Neural cell (in vitro differentiated cells): ENCODE measurements at regions not wholly inside any gene's neighbourhood (a gene's known extent, or its start where the extent isn't known, plus 50 kb on each side); places are given as distances from the start of the nearest gene placed in this dataset.

Source experiments
- H2AFZ ChIP-seq: fragments of 200-600, 300-800 bp; sonication (generic), shearing (Covaris generic); 2 replicates; pipeline ENCODE4 v1.6.0; 2014; ENCODE audit warnings: low read depth, mild to moderate bottlenecking, antibody characterized with exemption, low read length, moderate library complexity
- H3F3A ChIP-seq: fragments of 200-600 bp; shearing (Covaris generic); 2 replicates; pipeline ENCODE4 v1.6.1; 2016; ENCODE audit warnings: mild to moderate bottlenecking, moderate library complexity, mixed read lengths, antibody characterized with exemption, low read length; ENCODE audit not compliant: insufficient read depth, poor library complexity, severe bottlenecking
- H3K27ac ChIP-seq: fragments of 200-600, 300-800 bp; sonication (generic), shearing (Covaris generic); 2 replicates; pipeline ENCODE4 v1.5.1; 2014; ENCODE audit warnings: mild to moderate bottlenecking, low read length, moderate library complexity
- H3K27me3 ChIP-seq: fragments of 300-800, 200-600 bp; sonication (generic), shearing (Covaris generic); 2 replicates; pipeline ENCODE4 v1.6.0; 2014; ENCODE audit warnings: mild to moderate bottlenecking, low read depth, low read length, moderate library complexity; ENCODE audit not compliant: insufficient read depth
- H3K36me3 ChIP-seq: fragments of 300-800, 200-600 bp; sonication (generic), shearing (Covaris generic); 2 replicates; pipeline ENCODE4 v1.5.1; 2014; ENCODE audit warnings: mild to moderate bottlenecking, antibody characterized with exemption, low read length, moderate library complexity; ENCODE audit not compliant: insufficient read depth
- H3K4me2 ChIP-seq: fragments of 300-800, 200-600 bp; sonication (generic), shearing (Covaris generic); 2 replicates; pipeline ENCODE4 v1.6.0; 2014; ENCODE audit warnings: mild to moderate bottlenecking, low read length
- H3K4me3 ChIP-seq: fragments of 300-800, 200-600 bp; sonication (generic), shearing (Covaris generic); 2 replicates; pipeline ENCODE4 v1.5.1; 2014; ENCODE audit warnings: mild to moderate bottlenecking, low read length, moderate library complexity
- H3K79me2 ChIP-seq: fragments of 200-600 bp; shearing (Covaris generic); replicated peaks from 2 replicates; pipeline ENCODE4 v1.6.0; 2014; ENCODE audit warnings: mild to moderate bottlenecking, low read length, moderate library complexity; ENCODE audit not compliant: insufficient read depth
- H3K9ac ChIP-seq: fragments of 300-800, 200-600 bp; sonication (generic), shearing (Covaris generic); 2 replicates; pipeline ENCODE4 v1.6.1; 2016; ENCODE audit warnings: mild to moderate bottlenecking, low read length, mixed read lengths
- H3K9me2 ChIP-seq: fragments of 200-600 bp; shearing (Covaris generic); 2 replicates; pipeline ENCODE4 v1.6.1; 2016; ENCODE audit warnings: mild to moderate bottlenecking, low read length, mixed read lengths; ENCODE audit not compliant: insufficient read depth
- H3K9me3 ChIP-seq: fragments of 200-600, 300-800 bp; sonication (generic), shearing (Covaris generic); 2 replicates; pipeline ENCODE4 v1.6.1; 2016; ENCODE audit warnings: mild to moderate bottlenecking, mixed run types, low read length, moderate library complexity, mixed read lengths
- H4K20me1 ChIP-seq: fragments of 200-600 bp; shearing (Covaris generic); 2 replicates; pipeline ENCODE4 v1.6.1; 2016; ENCODE audit warnings: mild to moderate bottlenecking, mixed run types; ENCODE audit not compliant: insufficient read depth
- EP300 ChIP-seq: fragments of 450-650 bp; conservative IDR thresholded peaks from 2 replicates; pipeline ENCODE4 v1.6.1; 2014; ENCODE audit warnings: antibody characterized with exemption, mild to moderate bottlenecking, moderate library complexity; ENCODE audit not compliant: poor library complexity, severe bottlenecking
- EZH2 ChIP-seq: fragments of 200-600, 300-800 bp; shearing (Covaris generic), sonication (generic); IDR thresholded peaks from 2 replicates; pipeline ENCODE4 v1.6.1; 2014; ENCODE audit warnings: antibody characterized with exemption, low read length, borderline replicate concordance, mild to moderate bottlenecking; ENCODE audit not compliant: insufficient read depth, poor library complexity, severe bottlenecking
- MXI1 ChIP-seq: fragments of 450-650 bp; conservative IDR thresholded peaks from 2 replicates; pipeline ENCODE4 v1.6.1; 2014; ENCODE audit warnings: antibody characterized with exemption, mild to moderate bottlenecking; ENCODE audit not compliant: poor library complexity, severe bottlenecking
- POLR2AphosphoS5 ChIP-seq: IDR thresholded peaks from 2 replicates; pipeline ENCODE4 v1.6.1; 2012
- RAD21 ChIP-seq: fragments of 450-650 bp; conservative IDR thresholded peaks from 2 replicates; pipeline ENCODE4 v1.6.1; 2014; ENCODE audit warnings: antibody characterized with exemption, mild to moderate bottlenecking, moderate library complexity
- SMC3 ChIP-seq: fragments of 450-650 bp; conservative IDR thresholded peaks from 2 replicates; pipeline ENCODE4 v1.6.1; 2014; ENCODE audit warnings: antibody characterized with exemption, mild to moderate bottlenecking, moderate library complexity; ENCODE audit not compliant: poor library complexity
- TAF1 ChIP-seq: IDR thresholded peaks from 2 replicates; pipeline ENCODE4 v1.6.1; 2012; ENCODE audit warnings: low read depth
- TF ChIP-seq, protein P1 (sequence below): fragments of 450-650 bp; IDR thresholded peaks from 2 replicates; pipeline ENCODE4 v1.5.1; 2014; ENCODE audit warnings: antibody characterized with exemption, mild to moderate bottlenecking, moderate library complexity; ENCODE audit not compliant: poor library complexity, severe bottlenecking
- TF ChIP-seq, protein P2 (sequence below): IDR thresholded peaks from 2 replicates; pipeline ENCODE4 v1.6.1; 2012; ENCODE audit warnings: borderline replicate concordance

DNA sequence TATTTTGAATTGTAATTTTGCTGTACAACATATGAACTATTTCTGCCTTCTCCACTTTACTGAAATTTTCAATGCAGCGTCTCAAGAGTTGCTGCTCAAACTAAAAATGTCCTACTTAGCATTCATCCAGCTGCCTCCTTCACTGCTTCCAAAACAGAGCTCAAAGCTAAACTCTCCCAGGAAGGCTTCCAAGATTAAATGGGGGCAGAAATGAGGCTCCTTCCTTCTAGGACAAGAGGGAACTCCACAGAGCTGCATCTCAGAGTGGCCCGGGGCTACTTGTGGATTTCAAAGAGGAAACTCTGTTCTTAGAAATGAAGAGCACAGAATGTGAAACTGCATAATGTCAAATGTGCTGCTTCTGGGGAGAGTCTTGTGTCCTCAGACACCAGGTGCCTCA is 295.9 kb upstream of the NCAM1 start:
- Histone ChIP-seq H3F3A (no peaks in the 10 kb centered on the region), H3K9ac (no peak overlapping the region), H2AFZ (no peak overlapping the region), H4K20me1 (no peaks in the 10 kb centered on the region), H3K36me3 (no peaks in the 10 kb centered on the region), H3K9me3 (no peaks in the 10 kb centered on the region), H3K79me2 (no peaks in the 10 kb centered on the region), H3K4me3 (no peak overlapping the region), H3K27me3 (no peaks in the 10 kb centered on the region), H3K9me2 (no peaks in the 10 kb centered on the region), H3K4me2 (no peak overlapping the region), H3K27ac (no peak overlapping the region)
- no peak for TF ChIP-seq SMC3
- TF ChIP-seq TAF1: no peak
- no peak for TF ChIP-seq EP300

DNA sequence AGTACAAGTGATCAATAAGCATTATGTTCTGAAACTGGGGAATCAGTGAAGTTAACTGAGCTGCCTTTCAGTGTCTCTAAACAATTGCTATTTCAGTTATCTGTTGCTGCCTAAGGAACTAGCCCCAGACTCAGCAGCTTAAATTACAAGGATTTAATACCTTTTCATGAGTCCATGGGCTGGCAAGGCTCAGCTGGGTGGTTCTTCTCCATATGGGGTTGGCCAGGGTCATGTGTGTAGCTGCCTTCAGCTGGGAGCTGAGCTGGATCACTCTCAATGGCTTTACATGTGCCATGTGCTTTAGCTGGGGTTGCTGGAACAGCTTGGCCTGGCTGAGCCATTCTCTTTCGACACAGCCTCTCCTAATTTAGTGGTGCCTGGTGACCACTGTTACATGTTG is 295.0 kb upstream of the NCAM1 start:
- Histone ChIP-seq H3K9me2 (no peaks in the 10 kb centered on the region), H4K20me1 (no peaks in the 10 kb centered on the region), H3K27me3 (no peaks in the 10 kb centered on the region), H3K79me2 (no peaks in the 10 kb centered on the region), H3K27ac (no peak overlapping the region), H3K9me3 (no peaks in the 10 kb centered on the region), H3K36me3 (no peaks in the 10 kb centered on the region), H3K4me2 (no peak overlapping the region), H3F3A (no peaks in the 10 kb centered on the region), H2AFZ (no peak overlapping the region), H3K9ac (no peak overlapping the region), H3K4me3 (no peak overlapping the region)
- TF ChIP-seq, protein P1, sequence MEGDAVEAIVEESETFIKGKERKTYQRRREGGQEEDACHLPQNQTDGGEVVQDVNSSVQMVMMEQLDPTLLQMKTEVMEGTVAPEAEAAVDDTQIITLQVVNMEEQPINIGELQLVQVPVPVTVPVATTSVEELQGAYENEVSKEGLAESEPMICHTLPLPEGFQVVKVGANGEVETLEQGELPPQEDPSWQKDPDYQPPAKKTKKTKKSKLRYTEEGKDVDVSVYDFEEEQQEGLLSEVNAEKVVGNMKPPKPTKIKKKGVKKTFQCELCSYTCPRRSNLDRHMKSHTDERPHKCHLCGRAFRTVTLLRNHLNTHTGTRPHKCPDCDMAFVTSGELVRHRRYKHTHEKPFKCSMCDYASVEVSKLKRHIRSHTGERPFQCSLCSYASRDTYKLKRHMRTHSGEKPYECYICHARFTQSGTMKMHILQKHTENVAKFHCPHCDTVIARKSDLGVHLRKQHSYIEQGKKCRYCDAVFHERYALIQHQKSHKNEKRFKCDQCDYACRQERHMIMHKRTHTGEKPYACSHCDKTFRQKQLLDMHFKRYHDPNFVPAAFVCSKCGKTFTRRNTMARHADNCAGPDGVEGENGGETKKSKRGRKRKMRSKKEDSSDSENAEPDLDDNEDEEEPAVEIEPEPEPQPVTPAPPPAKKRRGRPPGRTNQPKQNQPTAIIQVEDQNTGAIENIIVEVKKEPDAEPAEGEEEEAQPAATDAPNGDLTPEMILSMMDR: no peak
- TF ChIP-seq EP300: no peak
- TF ChIP-seq TAF1: no peak
- TF ChIP-seq, protein P2, sequence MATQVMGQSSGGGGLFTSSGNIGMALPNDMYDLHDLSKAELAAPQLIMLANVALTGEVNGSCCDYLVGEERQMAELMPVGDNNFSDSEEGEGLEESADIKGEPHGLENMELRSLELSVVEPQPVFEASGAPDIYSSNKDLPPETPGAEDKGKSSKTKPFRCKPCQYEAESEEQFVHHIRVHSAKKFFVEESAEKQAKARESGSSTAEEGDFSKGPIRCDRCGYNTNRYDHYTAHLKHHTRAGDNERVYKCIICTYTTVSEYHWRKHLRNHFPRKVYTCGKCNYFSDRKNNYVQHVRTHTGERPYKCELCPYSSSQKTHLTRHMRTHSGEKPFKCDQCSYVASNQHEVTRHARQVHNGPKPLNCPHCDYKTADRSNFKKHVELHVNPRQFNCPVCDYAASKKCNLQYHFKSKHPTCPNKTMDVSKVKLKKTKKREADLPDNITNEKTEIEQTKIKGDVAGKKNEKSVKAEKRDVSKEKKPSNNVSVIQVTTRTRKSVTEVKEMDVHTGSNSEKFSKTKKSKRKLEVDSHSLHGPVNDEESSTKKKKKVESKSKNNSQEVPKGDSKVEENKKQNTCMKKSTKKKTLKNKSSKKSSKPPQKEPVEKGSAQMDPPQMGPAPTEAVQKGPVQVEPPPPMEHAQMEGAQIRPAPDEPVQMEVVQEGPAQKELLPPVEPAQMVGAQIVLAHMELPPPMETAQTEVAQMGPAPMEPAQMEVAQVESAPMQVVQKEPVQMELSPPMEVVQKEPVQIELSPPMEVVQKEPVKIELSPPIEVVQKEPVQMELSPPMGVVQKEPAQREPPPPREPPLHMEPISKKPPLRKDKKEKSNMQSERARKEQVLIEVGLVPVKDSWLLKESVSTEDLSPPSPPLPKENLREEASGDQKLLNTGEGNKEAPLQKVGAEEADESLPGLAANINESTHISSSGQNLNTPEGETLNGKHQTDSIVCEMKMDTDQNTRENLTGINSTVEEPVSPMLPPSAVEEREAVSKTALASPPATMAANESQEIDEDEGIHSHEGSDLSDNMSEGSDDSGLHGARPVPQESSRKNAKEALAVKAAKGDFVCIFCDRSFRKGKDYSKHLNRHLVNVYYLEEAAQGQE: no peak
- no peak for TF ChIP-seq MXI1
- no peak for TF ChIP-seq POLR2AphosphoS5
- TF ChIP-seq SMC3: no peak
- TF ChIP-seq EZH2: no peak
- TF ChIP-seq RAD21: no peak
